ENCODE measurements at regions not wholly inside any gene's neighbourhood (a gene's known extent, or its start where the extent isn't known, plus 50 kb on each side); places are given as distances from the start of the nearest gene placed in this dataset.
A peak's percentile ranks its signal among the peaks of the same experiment; 100 is the strongest.

- no peak for TF ChIP-seq CTCF (IDR thresholded peaks at IDR 0.05; ENCODE audit: borderline replicate concordance, extremely low read depth, insufficient read depth)
- FAIRE-seq (no peak), DNase-seq (no peak)
- peaks cover 2% of the 10 kb centered on the region for H3K27me3 ChIP-seq (ENCODE audit: control insufficient read depth, insufficient read depth, low read length)
- H3K9ac ChIP-seq (ENCODE audit: low read length in 3 of 3), result no peak overlapping the region
- H3K4me3 ChIP-seq (ENCODE audit: low read length in 3 of 3), result no peak overlapping the region
- no peaks in the 10 kb centered on the region for H3K36me3 ChIP-seq (ENCODE audit: control insufficient read depth in 2 of 3, insufficient read depth in 3 of 3, low read length in 3 of 3)
- no peaks in the 10 kb centered on the region for H3K4me1 ChIP-seq (ENCODE audit: control insufficient read depth in 2 of 3, insufficient read depth in 2 of 3, low read depth in 1 of 3, low read length in 3 of 3)
- no peak overlapping the region for H3K27ac ChIP-seq (ENCODE audit: low read depth in 2 of 2, low read length in 2 of 2)
- no peaks in the 10 kb centered on the region for H3K9me3 ChIP-seq (ENCODE audit: control insufficient read depth in 2 of 3, insufficient read depth in 1 of 3, low read length in 3 of 3)
- intact Hi-C loops (cut with DNase I), result no loop called here
Measured at GRCh38 chr20:60780388-60781025, 471.6 kb upstream of the CDH4 start.

GRCh38 chr20:60782959-60783625, 469.0 kb upstream of the CDH4 start:
- no peaks in the 10 kb centered on the region for H3K36me3 ChIP-seq (ENCODE audit: control insufficient read depth in 2 of 3, insufficient read depth in 3 of 3, low read length in 3 of 3)
- no peak overlapping the region for H3K9ac ChIP-seq (ENCODE audit: low read length in 3 of 3)
- DNase-seq (no peak), FAIRE-seq (no peak)
- no peaks in the 10 kb centered on the region for H3K4me1 ChIP-seq (ENCODE audit: control insufficient read depth in 2 of 3, insufficient read depth in 2 of 3, low read depth in 1 of 3, low read length in 3 of 3)
- peaks cover 2% of the 10 kb centered on the region for H3K27me3 ChIP-seq (ENCODE audit: control insufficient read depth, insufficient read depth, low read length)
- H3K9me3 ChIP-seq (ENCODE audit: control insufficient read depth in 2 of 3, insufficient read depth in 1 of 3, low read length in 3 of 3), result no peaks in the 10 kb centered on the region
- intact Hi-C loops (cut with DNase I), result no loop called here
- H3K4me3 ChIP-seq (ENCODE audit: low read length in 3 of 3), result peak overlapping the region in 1 of 3 donors; percentile 3
- no peak for TF ChIP-seq CTCF (IDR thresholded peaks at IDR 0.05; ENCODE audit: borderline replicate concordance, extremely low read depth, insufficient read depth)
- no peak overlapping the region for H3K27ac ChIP-seq (ENCODE audit: low read depth in 2 of 2, low read length in 2 of 2)

- DNase-seq, result no peak
- peaks cover 2% of the 10 kb centered on the region for H3K27me3 ChIP-seq (ENCODE audit: control insufficient read depth, insufficient read depth, low read length)
- H3K4me1 ChIP-seq (ENCODE audit: control insufficient read depth in 2 of 3, insufficient read depth in 2 of 3, low read depth in 1 of 3, low read length in 3 of 3), result no peaks in the 10 kb centered on the region
- intact Hi-C loops (cut with DNase I), result no loop called here
- no peaks in the 10 kb centered on the region for H3K9me3 ChIP-seq (ENCODE audit: control insufficient read depth in 2 of 3, insufficient read depth in 1 of 3, low read length in 3 of 3)
- H3K27ac ChIP-seq (ENCODE audit: low read depth in 2 of 2, low read length in 2 of 2), result no peak overlapping the region
- no peak for TF ChIP-seq CTCF (IDR thresholded peaks at IDR 0.05; ENCODE audit: borderline replicate concordance, extremely low read depth, insufficient read depth)
- no peak for FAIRE-seq
- H3K36me3 ChIP-seq (ENCODE audit: control insufficient read depth in 2 of 3, insufficient read depth in 3 of 3, low read length in 3 of 3), result no peaks in the 10 kb centered on the region
- H3K4me3 ChIP-seq (ENCODE audit: low read length in 3 of 3), result no peak overlapping the region
- no peak overlapping the region for H3K9ac ChIP-seq (ENCODE audit: low read length in 3 of 3)
Measured at GRCh38 chr20:60785301-60785700, 466.8 kb upstream of the CDH4 start.

Measured in kidney (tissue), 13 donors.